Coronary artery (tissue), 2 donors: ENCODE measurements at regions not wholly inside any gene's neighbourhood (a gene's known extent, or its start where the extent isn't known, plus 50 kb on each side); places are given as distances from the start of the nearest gene placed in this dataset.
A peak's percentile ranks its signal among the peaks of the same experiment; 100 is the strongest.

Experiments used
- DNase-seq: peaks from one replicate; pipeline ENCODE4 v3.0.0-alpha.2; 2017; ENCODE audit warnings: low spot score
- H3K27ac ChIP-seq, 2 donors: fragments of 200-600 bp; sonication (generic); one replicate each; pipeline ENCODE4 v1.5.1; 2016 to 2019
- H3K4me3 ChIP-seq: fragments of 200-600 bp; sonication (generic); 2 replicates; pipeline ENCODE4 v1.5.1; 2016; ENCODE audit warnings: mild to moderate bottlenecking, moderate library complexity
- TF ChIP-seq, protein P1 (sequence below): fragments of 200-600 bp; sonication (generic); IDR thresholded peaks from one replicate; pipeline ENCODE4 v1.5.1; 2019; ENCODE audit warnings: antibody characterized with exemption

DNA sequence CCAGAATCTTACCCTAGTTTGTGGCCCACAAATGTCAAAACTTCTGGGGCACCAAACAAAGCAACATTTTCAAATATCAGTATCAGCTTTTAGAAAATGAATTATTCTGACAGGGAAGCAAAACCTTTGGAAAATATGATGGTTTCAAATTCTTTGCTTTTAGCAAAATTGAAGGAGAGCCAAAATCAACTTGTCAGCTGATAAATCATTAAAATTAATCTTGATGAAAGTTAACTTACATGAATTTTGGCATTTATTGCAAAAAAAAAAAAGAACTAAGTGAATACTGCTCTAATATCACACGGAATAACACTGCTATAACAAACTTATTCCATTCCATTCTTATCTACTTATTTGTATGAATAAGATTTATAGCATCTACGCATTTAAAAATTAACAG, 158.1 kb upstream of the TARS1 start:
- no peak overlapping the region for H3K27ac ChIP-seq
- no peak overlapping the region for H3K4me3 ChIP-seq
- DNase-seq = no peak
- TF ChIP-seq, protein P1, sequence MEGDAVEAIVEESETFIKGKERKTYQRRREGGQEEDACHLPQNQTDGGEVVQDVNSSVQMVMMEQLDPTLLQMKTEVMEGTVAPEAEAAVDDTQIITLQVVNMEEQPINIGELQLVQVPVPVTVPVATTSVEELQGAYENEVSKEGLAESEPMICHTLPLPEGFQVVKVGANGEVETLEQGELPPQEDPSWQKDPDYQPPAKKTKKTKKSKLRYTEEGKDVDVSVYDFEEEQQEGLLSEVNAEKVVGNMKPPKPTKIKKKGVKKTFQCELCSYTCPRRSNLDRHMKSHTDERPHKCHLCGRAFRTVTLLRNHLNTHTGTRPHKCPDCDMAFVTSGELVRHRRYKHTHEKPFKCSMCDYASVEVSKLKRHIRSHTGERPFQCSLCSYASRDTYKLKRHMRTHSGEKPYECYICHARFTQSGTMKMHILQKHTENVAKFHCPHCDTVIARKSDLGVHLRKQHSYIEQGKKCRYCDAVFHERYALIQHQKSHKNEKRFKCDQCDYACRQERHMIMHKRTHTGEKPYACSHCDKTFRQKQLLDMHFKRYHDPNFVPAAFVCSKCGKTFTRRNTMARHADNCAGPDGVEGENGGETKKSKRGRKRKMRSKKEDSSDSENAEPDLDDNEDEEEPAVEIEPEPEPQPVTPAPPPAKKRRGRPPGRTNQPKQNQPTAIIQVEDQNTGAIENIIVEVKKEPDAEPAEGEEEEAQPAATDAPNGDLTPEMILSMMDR = no peak

DNA sequence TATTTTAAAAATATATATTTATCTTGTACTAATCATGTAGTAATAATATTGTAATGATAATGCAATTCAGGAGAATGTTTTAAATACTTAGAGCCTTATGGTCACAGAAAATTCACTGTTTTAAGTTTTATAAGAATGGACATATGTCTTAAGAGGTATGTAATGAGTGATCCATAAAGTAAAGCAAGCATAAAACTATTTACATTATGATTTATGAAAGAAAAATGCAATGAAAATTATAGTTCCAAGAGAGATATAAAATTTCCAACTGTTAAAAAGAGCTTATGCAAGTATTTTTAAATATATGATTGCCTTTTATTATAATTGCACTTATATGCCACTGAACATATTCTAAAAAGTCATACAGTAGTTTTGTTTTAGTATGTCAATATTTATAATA, 157.5 kb upstream of the TARS1 start:
- no peak for DNase-seq
- Histone ChIP-seq H3K4me3 (no peak overlapping the region), H3K27ac (no peak overlapping the region)
- TF ChIP-seq, protein P1 = no peak

DNA sequence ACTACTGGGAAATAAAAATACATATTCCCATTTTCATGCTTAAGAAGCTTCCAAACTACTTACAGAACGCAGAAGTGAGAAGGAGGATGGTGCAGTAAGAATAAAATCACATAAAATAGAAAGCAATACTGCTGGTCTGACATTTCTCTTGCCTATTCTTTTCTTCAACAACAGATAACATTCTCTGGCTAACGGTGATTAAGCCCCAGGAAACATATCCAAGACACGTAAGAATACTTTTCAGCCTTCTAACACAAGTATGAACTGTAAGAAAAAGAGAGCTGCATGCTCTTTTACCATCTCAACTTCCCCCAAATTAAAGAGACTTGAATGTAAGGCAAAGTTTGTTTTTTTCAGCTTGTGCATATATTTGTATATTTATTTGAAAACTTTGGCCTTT, 156.1 kb upstream of the TARS1 start:
- no peak overlapping the region for H3K4me3 ChIP-seq
- TF ChIP-seq, protein P1 = no peak
- no peak overlapping the region for H3K27ac ChIP-seq
- DNase-seq = no peak

DNA sequence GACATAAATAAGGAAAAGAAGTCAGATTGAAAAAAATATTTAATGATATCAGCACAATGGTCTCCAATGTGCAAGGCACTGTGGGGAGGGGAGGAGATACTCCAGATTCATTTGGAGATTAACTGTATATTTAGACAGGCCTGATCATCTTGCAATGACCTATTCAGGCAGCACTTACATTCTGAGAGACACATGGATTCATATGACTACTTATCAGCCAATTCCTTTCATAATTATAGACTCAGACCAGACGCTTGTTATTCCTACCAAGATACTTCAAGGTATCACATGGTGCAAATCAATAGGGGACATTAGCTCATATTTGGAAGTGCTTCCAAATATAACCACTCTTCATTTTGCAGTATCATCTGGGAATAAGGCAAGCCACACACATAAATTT, 153.5 kb upstream of the TARS1 start:
- DNase-seq = no peak
- no peak overlapping the region for H3K27ac ChIP-seq
- no peak overlapping the region for H3K4me3 ChIP-seq
- TF ChIP-seq, protein P1 = no peak

DNA sequence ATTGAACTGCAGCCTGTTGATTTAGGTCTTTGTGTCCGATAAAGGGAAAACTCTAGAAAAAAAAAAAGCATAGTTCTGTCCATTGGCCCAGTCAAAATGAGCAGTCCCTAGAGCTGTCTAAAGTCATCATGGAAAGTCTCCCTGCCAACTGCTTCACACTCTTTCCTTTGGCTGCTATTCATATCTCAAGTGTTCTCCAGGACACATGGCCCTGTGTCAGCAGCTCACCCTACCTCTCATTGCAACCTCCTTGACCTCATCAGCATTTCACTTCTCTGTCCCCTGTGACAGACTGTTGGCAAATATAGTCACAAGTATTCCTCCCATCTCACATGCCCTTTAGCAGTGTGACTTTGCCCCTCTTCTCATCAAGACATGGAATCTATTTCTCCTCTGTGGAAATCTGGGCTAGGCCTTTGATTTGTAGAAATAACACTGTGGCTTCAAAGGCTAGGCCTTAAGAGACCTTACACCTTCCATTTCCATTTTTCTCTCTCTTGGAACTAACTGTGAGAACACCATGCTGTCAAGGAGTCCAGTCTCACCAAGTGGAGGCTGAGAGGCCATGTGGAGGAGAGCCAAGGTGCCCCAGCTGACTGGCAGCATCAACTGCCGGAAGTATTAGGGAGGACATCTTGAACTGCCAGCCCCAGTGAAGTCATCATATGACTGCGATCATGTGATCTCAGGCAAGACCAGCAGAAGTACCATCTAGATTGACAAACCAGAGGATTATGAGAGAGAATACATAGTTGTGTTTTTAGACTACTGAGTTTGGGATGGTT, 149.4 kb upstream of the TARS1 start:
- TF ChIP-seq, protein P1 = no peak
- DNase-seq = no peak
- Histone ChIP-seq H3K27ac (peak overlapping the region in 1 of 2 donors; percentile 43), H3K4me3 (no peak overlapping the region)

DNA sequence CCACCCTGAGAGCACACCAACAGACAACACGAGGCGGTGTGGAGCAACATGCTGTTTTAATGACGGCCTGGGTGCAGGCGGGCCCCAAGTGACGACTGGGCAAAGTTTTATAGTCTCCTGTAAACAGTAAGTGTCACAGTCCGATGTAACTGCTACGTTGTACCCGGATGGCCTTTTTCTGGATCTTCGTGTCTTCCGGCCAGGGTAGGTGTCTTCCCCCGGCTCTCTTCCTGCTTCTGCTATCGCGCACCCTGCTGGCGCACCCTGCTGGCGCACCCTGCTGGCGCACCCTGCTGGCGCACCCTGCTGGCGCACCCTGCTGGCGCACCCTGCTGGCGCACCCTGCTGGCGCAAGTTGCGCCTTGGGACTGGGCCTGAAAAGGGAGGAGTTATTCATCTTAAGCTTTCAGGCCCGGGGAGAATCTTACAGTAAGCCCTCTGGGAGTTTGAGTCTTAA, 143.0 kb upstream of the TARS1 start:
- TF ChIP-seq, protein P1 = no peak
- H3K4me3 ChIP-seq = no peak overlapping the region
- H3K27ac ChIP-seq = no peak overlapping the region
- DNase-seq = no peak

DNA sequence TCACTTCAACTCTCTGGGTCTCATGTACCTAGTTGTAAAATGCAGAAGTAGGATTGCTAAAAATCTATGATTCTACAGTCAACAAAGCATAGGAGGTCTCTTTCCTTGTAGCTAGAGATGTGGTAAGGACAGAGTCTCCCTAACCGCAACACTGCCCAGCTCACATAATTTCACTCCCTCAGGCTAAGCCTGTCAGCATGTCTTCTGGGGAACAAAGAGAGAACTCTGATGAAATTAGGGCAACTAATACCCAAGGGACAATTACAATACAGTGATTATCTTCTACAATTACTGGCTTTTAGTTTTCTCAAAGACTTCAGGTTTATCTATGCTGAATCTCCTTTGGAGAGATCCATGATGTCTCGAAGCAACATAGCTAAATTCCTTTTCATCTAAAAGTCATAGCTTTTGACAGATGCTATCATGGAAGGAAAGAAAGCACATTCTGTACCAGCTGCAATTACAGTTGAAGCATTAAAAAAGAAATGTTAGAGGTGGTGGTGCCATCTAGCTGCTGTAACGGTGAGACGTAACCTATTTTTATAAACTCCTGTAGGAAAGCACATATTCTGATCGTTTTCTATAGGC, 141.1 kb upstream of the TARS1 start:
- H3K4me3 ChIP-seq = peak overlapping the region; percentile 28
- no peak for DNase-seq
- H3K27ac ChIP-seq = peak overlapping the region in 1 of 2 donors; percentile 70
- TF ChIP-seq, protein P1 = peak; percentile 31
